ENCODE measurements at regions not wholly inside any gene's neighbourhood (a gene's known extent, or its start where the extent isn't known, plus 50 kb on each side); places are given as distances from the start of the nearest gene placed in this dataset.
A peak's percentile ranks its signal among the peaks of the same experiment; 100 is the strongest.

- Histone ChIP-seq H3K9me3 (ENCODE audit: control extremely low read depth in 1 of 5, control insufficient read depth in 4 of 5, insufficient read depth in 2 of 5, low read depth in 1 of 5, low read length in 4 of 5) (no peaks in the 10 kb centered on the region), H3K36me3 (ENCODE audit: control insufficient read depth in 4 of 4, insufficient read depth in 4 of 4, low read length in 3 of 4) (no peaks in the 10 kb centered on the region), H3K4me1 (ENCODE audit: control extremely low read depth in 1 of 4, control insufficient read depth in 4 of 4, insufficient read depth in 4 of 4, low read length in 3 of 4) (peaks cover 0 to 8% (median 3%) of the 10 kb centered on the region in 4 experiments), H3K4me3 (ENCODE audit: control insufficient read depth in 1 of 7, extremely low read depth in 1 of 7, insufficient read depth in 4 of 7, low read depth in 2 of 7, low read length in 6 of 7) (no peak overlapping the region), H3K27ac (ENCODE audit: insufficient read depth in 1 of 2, low read depth in 1 of 2, low read length in 2 of 2, poor library complexity in 1 of 2, severe bottlenecking in 2 of 2) (no peak overlapping the region), H3K27me3 (replicated peaks in 2 of 5; ENCODE audit: control insufficient read depth in 4 of 5, insufficient read depth in 5 of 5, low read length in 4 of 5) (no peaks in the 10 kb centered on the region)
- ChIA-PET CTCF (no interaction called here), POLR2A (no interaction called here)
- no CpG with 5 or more reads among the region's 1 CpG for WGBS (ENCODE audit: insufficient coverage)
- DNase-seq, result no peak
Measured at GRCh38 chr6:90701926-90702325, 115.1 kb upstream of the MAP3K7 start.

GRCh38 chr6:90701146-90701781 is 114.4 kb upstream of the MAP3K7 start:
- POLR2A ChIA-PET, result no interaction called here
- DNase-seq, result peak in 2 of 3 donors; percentile 18 to 34

GRCh38 chr6:90695316-90695715 is 108.4 kb upstream of the MAP3K7 start:
- Histone ChIP-seq H3K36me3 (ENCODE audit: control insufficient read depth in 4 of 4, insufficient read depth in 4 of 4, low read length in 3 of 4) (no peaks in the 10 kb centered on the region), H3K4me1 (ENCODE audit: control extremely low read depth in 1 of 4, control insufficient read depth in 4 of 4, insufficient read depth in 4 of 4, low read length in 3 of 4) (no peaks in the 10 kb centered on the region), H3K9me3 (ENCODE audit: control extremely low read depth in 1 of 5, control insufficient read depth in 4 of 5, insufficient read depth in 2 of 5, low read depth in 1 of 5, low read length in 4 of 5) (peaks cover 0 to 5% (median 0%) of the 10 kb centered on the region in 5 experiments), H3K4me3 (ENCODE audit: control insufficient read depth in 1 of 7, extremely low read depth in 1 of 7, insufficient read depth in 4 of 7, low read depth in 2 of 7, low read length in 6 of 7) (no peak overlapping the region), H3K27ac (ENCODE audit: insufficient read depth in 1 of 2, low read depth in 1 of 2, low read length in 2 of 2, poor library complexity in 1 of 2, severe bottlenecking in 2 of 2) (no peak overlapping the region), H3K27me3 (replicated peaks in 2 of 5; ENCODE audit: control insufficient read depth in 4 of 5, insufficient read depth in 5 of 5, low read length in 4 of 5) (no peaks in the 10 kb centered on the region)
- no CpG with 5 or more reads among the region's 3 CpGs for WGBS (ENCODE audit: insufficient coverage)
- DNase-seq, result no peak
- CTCF ChIA-PET, result no interaction called here
- POLR2A ChIA-PET, result no interaction called here

More at GRCh38 chr6:90701146-90701781, 114.4 kb upstream of the MAP3K7 start:
- Histone ChIP-seq H3K27me3 (replicated peaks in 2 of 5; ENCODE audit: control insufficient read depth in 4 of 5, insufficient read depth in 5 of 5, low read length in 4 of 5) (no peaks in the 10 kb centered on the region), H3K9me3 (ENCODE audit: control extremely low read depth in 1 of 5, control insufficient read depth in 4 of 5, insufficient read depth in 2 of 5, low read depth in 1 of 5, low read length in 4 of 5) (no peaks in the 10 kb centered on the region), H3K4me3 (ENCODE audit: control insufficient read depth in 1 of 7, extremely low read depth in 1 of 7, insufficient read depth in 4 of 7, low read depth in 2 of 7, low read length in 6 of 7) (no peak overlapping the region), H3K36me3 (ENCODE audit: control insufficient read depth in 4 of 4, insufficient read depth in 4 of 4, low read length in 3 of 4) (no peaks in the 10 kb centered on the region), H3K27ac (ENCODE audit: insufficient read depth in 1 of 2, low read depth in 1 of 2, low read length in 2 of 2, poor library complexity in 1 of 2, severe bottlenecking in 2 of 2) (no peak overlapping the region), H3K4me1 (ENCODE audit: control extremely low read depth in 1 of 4, control insufficient read depth in 4 of 4, insufficient read depth in 4 of 4, low read length in 3 of 4) (peaks cover 0 to 8% (median 3%) of the 10 kb centered on the region in 4 experiments)
- CTCF ChIA-PET, result no interaction called here
- 28% methylated on average over 7 of the region's 7 CpGs for WGBS (ENCODE audit: insufficient coverage)

- H3K27ac ChIP-seq (ENCODE audit: insufficient read depth in 1 of 2, low read depth in 1 of 2, low read length in 2 of 2, poor library complexity in 1 of 2, severe bottlenecking in 2 of 2), result no peak overlapping the region
- POLR2A ChIA-PET, result no interaction called here
- peaks cover 0 to 5% (median 0%) of the 10 kb centered on the region in 5 experiments for H3K9me3 ChIP-seq (ENCODE audit: control extremely low read depth in 1 of 5, control insufficient read depth in 4 of 5, insufficient read depth in 2 of 5, low read depth in 1 of 5, low read length in 4 of 5)
- H3K4me3 ChIP-seq (ENCODE audit: control insufficient read depth in 1 of 7, extremely low read depth in 1 of 7, insufficient read depth in 4 of 7, low read depth in 2 of 7, low read length in 6 of 7), result no peak overlapping the region
- no peak for DNase-seq
- WGBS (ENCODE audit: insufficient coverage), result 100% methylated on average over 1 of the region's 2 CpGs
- no peaks in the 10 kb centered on the region for H3K4me1 ChIP-seq (ENCODE audit: control extremely low read depth in 1 of 4, control insufficient read depth in 4 of 4, insufficient read depth in 4 of 4, low read length in 3 of 4)
- no peaks in the 10 kb centered on the region for H3K27me3 ChIP-seq (replicated peaks in 2 of 5; ENCODE audit: control insufficient read depth in 4 of 5, insufficient read depth in 5 of 5, low read length in 4 of 5)
- no peaks in the 10 kb centered on the region for H3K36me3 ChIP-seq (ENCODE audit: control insufficient read depth in 4 of 4, insufficient read depth in 4 of 4, low read length in 3 of 4)
- CTCF ChIA-PET, result no interaction called here
Measured at GRCh38 chr6:90694802-90695201, 107.9 kb upstream of the MAP3K7 start.

GRCh38 chr6:90691823-90692222 is 105.0 kb upstream of the MAP3K7 start:
- no peaks in the 10 kb centered on the region for H3K36me3 ChIP-seq (ENCODE audit: control insufficient read depth in 4 of 4, insufficient read depth in 4 of 4, low read length in 3 of 4)
- H3K4me1 ChIP-seq (ENCODE audit: control extremely low read depth in 1 of 4, control insufficient read depth in 4 of 4, insufficient read depth in 4 of 4, low read length in 3 of 4), result no peaks in the 10 kb centered on the region
- POLR2A ChIA-PET, result no interaction called here
- no peak overlapping the region for H3K4me3 ChIP-seq (ENCODE audit: control insufficient read depth in 1 of 7, extremely low read depth in 1 of 7, insufficient read depth in 4 of 7, low read depth in 2 of 7, low read length in 6 of 7)
- DNase-seq, result no peak
- no peak overlapping the region for H3K27ac ChIP-seq (ENCODE audit: insufficient read depth in 1 of 2, low read depth in 1 of 2, low read length in 2 of 2, poor library complexity in 1 of 2, severe bottlenecking in 2 of 2)
- CTCF ChIA-PET, result no interaction called here
- H3K27me3 ChIP-seq (replicated peaks in 2 of 5; ENCODE audit: control insufficient read depth in 4 of 5, insufficient read depth in 5 of 5, low read length in 4 of 5), result no peaks in the 10 kb centered on the region
- H3K9me3 ChIP-seq (ENCODE audit: control extremely low read depth in 1 of 5, control insufficient read depth in 4 of 5, insufficient read depth in 2 of 5, low read depth in 1 of 5, low read length in 4 of 5), result peaks cover 0 to 5% (median 0%) of the 10 kb centered on the region in 5 experiments
- 92% methylated on average over 1 of the region's 1 CpG for WGBS (ENCODE audit: insufficient coverage)

GRCh38 chr6:90689172-90689571 is 102.3 kb upstream of the MAP3K7 start:
- Histone ChIP-seq H3K4me1 (ENCODE audit: control extremely low read depth in 1 of 4, control insufficient read depth in 4 of 4, insufficient read depth in 4 of 4, low read length in 3 of 4) (no peaks in the 10 kb centered on the region), H3K27ac (ENCODE audit: insufficient read depth in 1 of 2, low read depth in 1 of 2, low read length in 2 of 2, poor library complexity in 1 of 2, severe bottlenecking in 2 of 2) (no peak overlapping the region), H3K36me3 (ENCODE audit: control insufficient read depth in 4 of 4, insufficient read depth in 4 of 4, low read length in 3 of 4) (no peaks in the 10 kb centered on the region), H3K9me3 (ENCODE audit: control extremely low read depth in 1 of 5, control insufficient read depth in 4 of 5, insufficient read depth in 2 of 5, low read depth in 1 of 5, low read length in 4 of 5) (no peaks in the 10 kb centered on the region), H3K27me3 (replicated peaks in 2 of 5; ENCODE audit: control insufficient read depth in 4 of 5, insufficient read depth in 5 of 5, low read length in 4 of 5) (no peaks in the 10 kb centered on the region), H3K4me3 (ENCODE audit: control insufficient read depth in 1 of 7, extremely low read depth in 1 of 7, insufficient read depth in 4 of 7, low read depth in 2 of 7, low read length in 6 of 7) (no peak overlapping the region)
- ChIA-PET CTCF (no interaction called here), POLR2A (no interaction called here)
- no peak for DNase-seq

- no peak for DNase-seq
- Histone ChIP-seq H3K4me3 (ENCODE audit: control insufficient read depth in 1 of 7, extremely low read depth in 1 of 7, insufficient read depth in 4 of 7, low read depth in 2 of 7, low read length in 6 of 7) (no peak overlapping the region), H3K27ac (ENCODE audit: insufficient read depth in 1 of 2, low read depth in 1 of 2, low read length in 2 of 2, poor library complexity in 1 of 2, severe bottlenecking in 2 of 2) (no peak overlapping the region), H3K36me3 (ENCODE audit: control insufficient read depth in 4 of 4, insufficient read depth in 4 of 4, low read length in 3 of 4) (no peaks in the 10 kb centered on the region), H3K9me3 (ENCODE audit: control extremely low read depth in 1 of 5, control insufficient read depth in 4 of 5, insufficient read depth in 2 of 5, low read depth in 1 of 5, low read length in 4 of 5) (no peaks in the 10 kb centered on the region), H3K27me3 (replicated peaks in 2 of 5; ENCODE audit: control insufficient read depth in 4 of 5, insufficient read depth in 5 of 5, low read length in 4 of 5) (no peaks in the 10 kb centered on the region), H3K4me1 (ENCODE audit: control extremely low read depth in 1 of 4, control insufficient read depth in 4 of 4, insufficient read depth in 4 of 4, low read length in 3 of 4) (no peaks in the 10 kb centered on the region)
- ChIA-PET POLR2A (no interaction called here), CTCF (no interaction called here)
- 86% methylated on average over 1 of the region's 3 CpGs for WGBS (ENCODE audit: insufficient coverage)
Measured at GRCh38 chr6:90687775-90688380, 101.0 kb upstream of the MAP3K7 start.

Measured in common myeloid progenitor, CD34-positive (primary cell).